COR-L47 (cell line): ENCODE measurements at regions not wholly inside any gene's neighbourhood (a gene's known extent, or its start where the extent isn't known, plus 50 kb on each side); places are given as distances from the start of the nearest gene placed in this dataset.
A peak's percentile ranks its signal among the peaks of the same experiment; 100 is the strongest.

Source experiments
- DNase-seq: peaks from one replicate; lab custom pipeline; 2025; lab: John Stamatoyannopoulos, UW

DNA sequence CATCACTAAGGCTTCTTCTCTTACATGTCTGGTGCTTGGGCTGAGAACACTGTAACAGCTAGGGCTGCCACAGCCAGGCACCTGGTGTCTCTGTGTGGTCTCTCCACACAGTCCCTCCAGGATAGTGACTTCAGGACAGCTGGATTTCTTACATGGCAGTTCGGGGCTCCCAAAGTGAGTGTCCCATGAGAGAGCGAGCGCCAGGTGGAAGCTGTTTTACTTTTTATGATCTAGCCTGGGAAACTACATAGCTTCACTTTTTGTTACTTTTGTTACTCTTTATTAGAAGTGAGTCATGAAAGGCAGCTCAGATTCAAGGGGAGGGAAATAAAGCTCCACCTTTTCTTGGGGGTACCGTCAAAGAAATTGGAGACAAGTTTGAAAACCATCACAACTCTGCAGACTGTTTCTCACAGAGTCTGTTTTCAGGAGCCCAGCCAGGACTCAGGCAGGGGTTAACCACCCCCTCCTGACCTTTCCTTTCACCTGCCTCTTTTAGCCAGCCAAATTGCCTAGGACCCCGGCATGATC, 373.0 kb downstream of the MID1IP1 start:
- no peak for DNase-seq

GRCh38 chrX:39174772-39175417, 373.6 kb downstream of the MID1IP1 start:
- DNase-seq, result peak; percentile 14

DNA sequence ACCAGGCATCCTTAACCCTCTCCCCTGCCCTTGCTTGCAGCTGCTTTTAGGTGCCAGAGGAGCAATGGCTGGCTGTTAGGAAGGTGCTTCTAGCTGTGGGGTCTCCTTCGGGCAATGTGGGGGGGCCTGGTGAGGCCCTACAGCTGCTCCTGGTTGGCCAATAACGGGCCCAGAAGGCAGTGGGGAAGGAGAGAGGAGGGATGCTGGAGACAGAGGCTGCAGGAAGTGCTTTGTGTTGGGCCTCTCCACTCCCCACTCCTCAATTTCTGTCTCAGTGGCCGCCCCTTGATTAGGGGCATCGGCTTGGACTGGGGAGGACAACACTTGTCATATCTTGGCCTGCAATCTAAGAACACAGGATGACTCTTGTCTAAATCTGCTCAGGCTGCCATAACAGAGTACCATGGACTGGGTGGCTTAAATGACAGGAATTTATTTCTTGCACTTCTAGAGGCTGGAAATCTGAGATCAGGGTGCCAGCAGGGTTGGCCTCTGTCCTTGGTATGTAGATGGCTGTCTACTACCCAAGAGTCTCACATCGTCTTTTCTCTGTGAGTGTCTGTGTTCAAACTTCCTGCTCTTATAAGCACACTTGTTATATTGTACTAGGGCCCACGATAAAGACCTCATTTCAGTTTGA, 374.3 kb downstream of the MID1IP1 start:
- DNase-seq, result no peak

- no peak for DNase-seq
Measured at GRCh38 chrX:39176105-39176504, 374.8 kb downstream of the MID1IP1 start.

DNA sequence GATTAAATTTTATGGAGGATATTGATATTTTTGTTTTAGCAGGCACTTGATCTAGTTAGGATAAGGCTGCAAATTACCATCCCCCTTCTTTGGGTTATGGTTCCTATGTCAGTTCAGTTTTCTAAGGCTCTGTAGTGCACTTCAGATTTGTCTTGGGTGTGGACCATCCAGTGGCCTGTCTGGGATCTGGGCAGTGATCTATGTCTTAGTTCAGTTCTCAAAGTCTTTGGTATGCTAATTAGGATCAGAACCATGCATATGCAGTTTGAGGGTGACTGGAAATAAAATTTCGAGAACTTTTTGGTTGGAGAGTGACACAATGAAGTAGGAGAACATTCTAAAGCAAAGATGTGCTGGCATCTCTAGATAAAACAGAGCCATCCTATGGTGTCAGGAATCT, 388.2 kb downstream of the MID1IP1 start:
- DNase-seq, result no peak

DNA sequence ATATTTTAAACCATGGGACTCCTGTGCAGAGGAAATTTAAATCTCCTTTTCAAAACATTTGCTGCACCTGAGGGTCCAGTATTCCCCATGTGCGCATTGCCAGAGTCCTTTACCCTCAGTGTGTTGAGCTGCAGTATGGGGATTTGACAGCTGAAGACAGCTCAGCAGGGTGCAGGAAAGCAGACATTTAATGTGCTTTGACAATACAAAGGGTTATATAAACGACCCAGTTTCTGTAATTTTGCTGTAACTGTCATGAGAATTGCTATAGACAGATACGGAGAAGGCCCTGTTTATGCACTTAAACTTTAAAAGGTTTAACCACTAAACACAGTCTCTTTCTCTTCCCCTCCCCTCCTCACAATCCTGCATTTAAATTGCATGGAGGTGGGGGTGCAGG, 393.4 kb downstream of the MID1IP1 start:
- DNase-seq, result no peak

- DNase-seq, result no peak
Measured at GRCh38 chrX:39195156-39195555, 393.9 kb downstream of the MID1IP1 start.

GRCh38 chrX:39196192-39197102, 395.2 kb downstream of the MID1IP1 start:
- DNase-seq, result no peak

DNA sequence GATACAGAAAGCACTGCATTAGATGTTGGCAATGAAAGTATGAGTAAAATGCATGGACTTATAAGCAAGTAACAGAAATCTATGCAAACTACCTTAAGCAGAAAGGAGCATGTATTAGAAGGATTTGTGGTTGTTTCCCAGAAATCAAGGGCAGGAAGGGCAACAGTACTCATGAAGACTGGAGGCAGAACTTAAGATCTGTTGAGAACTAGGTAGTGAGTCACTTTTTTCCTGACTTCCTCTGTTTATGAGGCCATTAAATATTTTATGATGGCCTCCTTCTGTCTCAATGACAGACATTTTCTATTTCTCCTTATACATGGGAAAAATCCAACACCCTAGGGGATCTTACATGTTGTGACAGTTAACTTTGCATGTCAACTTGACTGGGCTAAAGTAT, 398.2 kb downstream of the MID1IP1 start:
- no peak for DNase-seq

GRCh38 chrX:39201305-39201990, 400.2 kb downstream of the MID1IP1 start:
- DNase-seq, result no peak

GRCh38 chrX:39202641-39203040, 401.4 kb downstream of the MID1IP1 start:
- no peak for DNase-seq

- no peak for DNase-seq
Measured at GRCh38 chrX:39203427-39203826, 402.2 kb downstream of the MID1IP1 start.

- no peak for DNase-seq
Measured at GRCh38 chrX:39204353-39204752, 403.1 kb downstream of the MID1IP1 start.

GRCh38 chrX:39204945-39205344, 403.7 kb downstream of the MID1IP1 start:
- DNase-seq, result no peak

- no peak for DNase-seq
Measured at GRCh38 chrX:39205467-39205866, 404.2 kb downstream of the MID1IP1 start.

GRCh38 chrX:39206399-39207145, 405.3 kb downstream of the MID1IP1 start:
- no peak for DNase-seq

DNA sequence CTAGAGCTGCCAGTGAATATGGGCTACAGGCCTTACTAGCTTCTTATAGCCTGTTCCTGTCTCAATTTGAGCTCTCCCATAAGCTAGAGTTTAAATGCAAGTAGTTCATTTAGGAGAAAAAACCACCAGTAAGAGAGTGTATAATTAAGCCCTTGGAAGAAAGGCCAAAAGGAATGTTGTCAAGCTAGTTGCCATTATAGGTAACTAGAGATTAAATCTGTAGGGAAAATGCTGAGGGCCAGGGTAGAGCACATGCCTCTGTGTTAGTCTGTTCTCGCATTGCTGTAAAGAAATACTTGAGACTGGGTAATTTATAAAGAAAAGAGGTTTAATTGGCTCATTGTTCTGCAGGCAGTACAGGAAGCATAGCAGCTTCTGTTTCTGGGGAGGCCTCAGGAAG, 410.2 kb downstream of the MID1IP1 start:
- no peak for DNase-seq

GRCh38 chrX:39212456-39212855, 411.2 kb downstream of the MID1IP1 start:
- no peak for DNase-seq

- no peak for DNase-seq
Measured at GRCh38 chrX:39214387-39215126, 413.3 kb downstream of the MID1IP1 start.

- no peak for DNase-seq
Measured at GRCh38 chrX:39220952-39221351, 419.7 kb downstream of the MID1IP1 start.
